ENCODE measurements at regions not wholly inside any gene's neighbourhood (a gene's known extent, or its start where the extent isn't known, plus 50 kb on each side); places are given as distances from the start of the nearest gene placed in this dataset.

- H3K4me1 ChIP-seq, result no peaks in the 10 kb centered on the region
- H3K9me3 ChIP-seq, result peaks cover 0 to 6% (median 0%) of the 10 kb centered on the region in 11 donors
- intact Hi-C loops (cut with DNase I), result no loop called here
- no peaks in the 10 kb centered on the region for H3K36me3 ChIP-seq
- DNase-seq (no peak), ATAC-seq (no peak)
- no peaks in the 10 kb centered on the region for H3K27me3 ChIP-seq
- no peak overlapping the region for H3K4me3 ChIP-seq
- 62 to 74% methylated on average over 2 of the region's 2 CpGs for WGBS, 2 donors
- TF ChIP-seq, protein P1, sequence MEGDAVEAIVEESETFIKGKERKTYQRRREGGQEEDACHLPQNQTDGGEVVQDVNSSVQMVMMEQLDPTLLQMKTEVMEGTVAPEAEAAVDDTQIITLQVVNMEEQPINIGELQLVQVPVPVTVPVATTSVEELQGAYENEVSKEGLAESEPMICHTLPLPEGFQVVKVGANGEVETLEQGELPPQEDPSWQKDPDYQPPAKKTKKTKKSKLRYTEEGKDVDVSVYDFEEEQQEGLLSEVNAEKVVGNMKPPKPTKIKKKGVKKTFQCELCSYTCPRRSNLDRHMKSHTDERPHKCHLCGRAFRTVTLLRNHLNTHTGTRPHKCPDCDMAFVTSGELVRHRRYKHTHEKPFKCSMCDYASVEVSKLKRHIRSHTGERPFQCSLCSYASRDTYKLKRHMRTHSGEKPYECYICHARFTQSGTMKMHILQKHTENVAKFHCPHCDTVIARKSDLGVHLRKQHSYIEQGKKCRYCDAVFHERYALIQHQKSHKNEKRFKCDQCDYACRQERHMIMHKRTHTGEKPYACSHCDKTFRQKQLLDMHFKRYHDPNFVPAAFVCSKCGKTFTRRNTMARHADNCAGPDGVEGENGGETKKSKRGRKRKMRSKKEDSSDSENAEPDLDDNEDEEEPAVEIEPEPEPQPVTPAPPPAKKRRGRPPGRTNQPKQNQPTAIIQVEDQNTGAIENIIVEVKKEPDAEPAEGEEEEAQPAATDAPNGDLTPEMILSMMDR (IDR thresholded peaks at IDR 0.05), result no peak
- H3K27ac ChIP-seq, result no peak overlapping the region
These were observed 1378.1 kb upstream of the NXPH2 start for GRCh38 chr2:140158259-140158658.

- no peaks in the 10 kb centered on the region for H3K4me1 ChIP-seq
- TF ChIP-seq, protein P1 (IDR thresholded peaks at IDR 0.05), result no peak
- H3K4me3 ChIP-seq, result no peak overlapping the region
- H3K9me3 ChIP-seq, result peaks cover 0 to 6% (median 0%) of the 10 kb centered on the region in 11 donors
- no peak for ATAC-seq
- no peaks in the 10 kb centered on the region for H3K36me3 ChIP-seq
- WGBS, 2 donors, result 50 to 64% methylated on average over 5 of the region's 5 CpGs
- intact Hi-C loops (cut with DNase I), result no loop called here
- H3K27ac ChIP-seq, result no peak overlapping the region
- H3K27me3 ChIP-seq, result no peaks in the 10 kb centered on the region
- no peak for DNase-seq
These were observed 1377.6 kb upstream of the NXPH2 start for GRCh38 chr2:140157816-140158215.

GRCh38 chr2:140154706-140155105, 1374.5 kb upstream of the NXPH2 start:
- H3K4me1 ChIP-seq, result no peaks in the 10 kb centered on the region
- intact Hi-C loops (cut with DNase I), result no loop called here
- 70 to 72% methylated on average over 2 of the region's 2 CpGs for WGBS, 2 donors
- no peak overlapping the region for H3K27ac ChIP-seq
- no peaks in the 10 kb centered on the region for H3K27me3 ChIP-seq
- DNase-seq (no peak), ATAC-seq (no peak)
- no peaks in the 10 kb centered on the region for H3K36me3 ChIP-seq
- H3K9me3 ChIP-seq, result peaks cover 0 to 6% (median 0%) of the 10 kb centered on the region in 11 donors
- TF ChIP-seq, protein P1 (IDR thresholded peaks at IDR 0.05), result no peak
- H3K4me3 ChIP-seq, result no peak overlapping the region

- intact Hi-C loops (cut with DNase I), result no loop called here
- WGBS, 2 donors, result 71 to 76% methylated on average over 5 of the region's 5 CpGs
- no peaks in the 10 kb centered on the region for H3K36me3 ChIP-seq
- no peaks in the 10 kb centered on the region for H3K4me1 ChIP-seq
- no peak for DNase-seq
- H3K9me3 ChIP-seq, result peaks cover 0 to 6% (median 0%) of the 10 kb centered on the region in 11 donors
- H3K27me3 ChIP-seq, result no peaks in the 10 kb centered on the region
- ATAC-seq, result no peak
- no peak overlapping the region for H3K27ac ChIP-seq
- TF ChIP-seq, protein P1 (IDR thresholded peaks at IDR 0.05), result no peak
- no peak overlapping the region for H3K4me3 ChIP-seq
These were observed 1374.1 kb upstream of the NXPH2 start for GRCh38 chr2:140154271-140154670.
